IMR-90 (cell line): ENCODE measurements at regions not wholly inside any gene's neighbourhood (a gene's known extent, or its start where the extent isn't known, plus 50 kb on each side); places are given as distances from the start of the nearest gene placed in this dataset.

Experiments
- CEBPB ChIP-seq: IDR thresholded peaks from 2 replicates; pipeline ENCODE4 v1.6.1; 2012; ENCODE audit warnings: low read depth, low read length, improper control_type of control experiment
- CTCF ChIP-seq: conservative IDR thresholded peaks from 2 replicates; pipeline ENCODE4 v1.5.1; 2012; ENCODE audit warnings: mild to moderate bottlenecking, low read depth, low read length, improper control_type of control experiment
- FOS ChIP-seq: fragments of 150-350 bp; IDR thresholded peaks from 2 replicates; pipeline ENCODE4 v1.6.1; 2016; ENCODE audit warnings: low read depth, low read length
- POLR2A ChIP-seq: IDR thresholded peaks from 2 replicates; pipeline ENCODE4 v1.6.1; 2012; ENCODE audit warnings: mild to moderate bottlenecking, low read depth, low read length
- RAD21 ChIP-seq: IDR thresholded peaks from 2 replicates; pipeline ENCODE4 v1.6.1; 2012; ENCODE audit warnings: low read length, improper control_type of control experiment
- RCOR1 ChIP-seq: IDR thresholded peaks from 2 replicates; pipeline ENCODE4 v1.6.1; 2012; ENCODE audit warnings: mild to moderate bottlenecking, low read length, improper control_type of control experiment; ENCODE audit not compliant: insufficient replicate concordance
- RFX5 ChIP-seq: IDR thresholded peaks from 2 replicates; pipeline ENCODE4 v1.8.0; 2012; ENCODE audit warnings: low read depth, mild to moderate bottlenecking, low read length, moderate library complexity
- SMC3 ChIP-seq: fragments of 150-350 bp; IDR thresholded peaks from 2 replicates; pipeline ENCODE4 v1.6.1; 2016; ENCODE audit warnings: low read depth, mild to moderate bottlenecking, antibody characterized with exemption, low read length, moderate library complexity
- USF2 ChIP-seq: fragments of 150-350 bp; IDR thresholded peaks from 2 replicates; pipeline ENCODE4 v1.6.1; 2017; ENCODE audit warnings: mild to moderate bottlenecking, antibody characterized with exemption, low read length, low read depth

- TF ChIP-seq CTCF (no peak), POLR2A (no peak), CEBPB (no peak), FOS (no peak), SMC3 (no peak), RFX5 (no peak), RAD21 (no peak), USF2 (no peak), RCOR1 (no peak)
These were observed 150.6 kb upstream of the CADM1 start for GRCh38 chr11:115654792-115655191.
